Tibial artery (tissue), 4 donors: ENCODE measurements at regions not wholly inside any gene's neighbourhood (a gene's known extent, or its start where the extent isn't known, plus 50 kb on each side); places are given as distances from the start of the nearest gene placed in this dataset.
"Not testable (repeated sequence)": the region's sequence is repeated elsewhere in the genome, so short reads cannot be mapped to it uniquely, and the experiment has no call there.

ENCODE experiments used
- DNase-seq, 2 donors: peaks; one replicate each; pipeline ENCODE4 v3.0.0-alpha.2; 2019
- H3K27ac ChIP-seq, 2 donors: fragments of 200-600 bp; sonication (generic) in 1 of 2; 1 replicate in 1 of 2; 2 replicates in 1 of 2; pipeline ENCODE4 v1.5.1; 2018 to 2019; ENCODE audit warnings: mild to moderate bottlenecking in 1 of 2
- H3K27me3 ChIP-seq, 2 donors: fragments of 200-600 bp; sonication (generic) in 1 of 2; one replicate each; pipeline versions ENCODE4 v1.5.1 to v1.6.0; 2016 to 2019
- H3K36me3 ChIP-seq, 3 donors: fragments of 200-600 bp; sonication (generic) in 2 of 3; one replicate each; pipeline ENCODE4 v1.5.1; 2016 to 2019; ENCODE audit warnings: mild to moderate bottlenecking in 2 of 3
- H3K4me1 ChIP-seq, 4 donors: fragments of 200-600 bp; sonication (generic) in 2 of 4; 1 replicate in 3 of 4; 2 replicates in 1 of 4; pipeline ENCODE4 v1.5.1; 2016 to 2019
- H3K4me3 ChIP-seq, 2 donors: fragments of 200-600 bp; sonication (generic) in 1 of 2; 1 replicate in 1 of 2; 2 replicates in 1 of 2; pipeline ENCODE4 v1.5.1; 2018 to 2019; ENCODE audit warnings: mild to moderate bottlenecking in 2 of 2
- H3K9me3 ChIP-seq, 3 donors: fragments of 200-600 bp; sonication (generic) in 1 of 3; one replicate each; pipeline ENCODE4 v1.5.1; 2016 to 2019
- CTCF ChIP-seq, 2 experiments: fragments of 200-600 bp in 1 of 2; fragments of 450-650 bp in 1 of 2; IDR thresholded peaks; one replicate each; pipeline ENCODE4 v1.5.1; 2017 to 2019; ENCODE audit warnings: antibody characterized with exemption in 2 of 2, mild to moderate bottlenecking in 1 of 2, moderate library complexity in 1 of 2
- intact Hi-C: fragments of 100-400 bp; cut with DNase I; formaldehyde crosslinking; loops from one replicate; pipeline ENCODE4 v1.15.0; 2023; ENCODE audit warnings: low total_unique reads

- H3K36me3 ChIP-seq, result no peaks in the 10 kb centered on the region
- no peaks in the 10 kb centered on the region for H3K27me3 ChIP-seq
- intact Hi-C loops, result no loop called here
- no peaks in the 10 kb centered on the region for H3K9me3 ChIP-seq
- H3K4me3 ChIP-seq, result no peak overlapping the region
- no peak for DNase-seq
- no peak for TF ChIP-seq CTCF (IDR thresholded peaks at IDR 0.05)
- H3K4me1 ChIP-seq, result no peaks in the 10 kb centered on the region
- no peak overlapping the region for H3K27ac ChIP-seq
These were observed 88.9 kb downstream of the MOGAT1 start for GRCh38 chr2:222760301-222760897.

- H3K4me1 ChIP-seq, result no peaks in the 10 kb centered on the region
- H3K27ac ChIP-seq, result no peak overlapping the region
- no peaks in the 10 kb centered on the region for H3K27me3 ChIP-seq
- no peak for DNase-seq
- no peak overlapping the region for H3K4me3 ChIP-seq
- H3K36me3 ChIP-seq, result no peaks in the 10 kb centered on the region
- H3K9me3 ChIP-seq, result no peaks in the 10 kb centered on the region
- TF ChIP-seq CTCF (IDR thresholded peaks at IDR 0.05), result no peak
- intact Hi-C loops, result no loop called here
These were observed 90.4 kb downstream of the MOGAT1 start for GRCh38 chr2:222761888-222762287.

GRCh38 chr2:222762342-222762741, 90.9 kb downstream of the MOGAT1 start:
- H3K9me3 ChIP-seq, result no peaks in the 10 kb centered on the region
- no peak overlapping the region for H3K27ac ChIP-seq
- no peak for DNase-seq
- no peak overlapping the region for H3K4me3 ChIP-seq
- no peaks in the 10 kb centered on the region for H3K4me1 ChIP-seq
- no peak for TF ChIP-seq CTCF (IDR thresholded peaks at IDR 0.05)
- H3K36me3 ChIP-seq, result no peaks in the 10 kb centered on the region
- intact Hi-C loops, result no loop called here
- H3K27me3 ChIP-seq, result no peaks in the 10 kb centered on the region

GRCh38 chr2:222765883-222766282, 94.4 kb downstream of the MOGAT1 start:
- intact Hi-C loops, DNase-seq, H3K36me3 ChIP-seq, H3K27ac ChIP-seq, H3K4me3 ChIP-seq, H3K9me3 ChIP-seq, H3K27me3 ChIP-seq, H3K4me1 ChIP-seq: not testable (repeated sequence)

GRCh38 chr2:222768019-222768418, 92.8 kb upstream of the ACSL3 start:
- H3K4me3 ChIP-seq, DNase-seq, H3K9me3 ChIP-seq, H3K36me3 ChIP-seq, intact Hi-C loops, H3K27me3 ChIP-seq, H3K27ac ChIP-seq, H3K4me1 ChIP-seq: not testable (repeated sequence)

- TF ChIP-seq CTCF (IDR thresholded peaks at IDR 0.05), result no peak
- Histone ChIP-seq H3K9me3 (no peaks in the 10 kb centered on the region), H3K27ac (no peak overlapping the region), H3K27me3 (no peaks in the 10 kb centered on the region), H3K4me3 (no peak overlapping the region), H3K36me3 (no peaks in the 10 kb centered on the region), H3K4me1 (no peaks in the 10 kb centered on the region)
- DNase-seq, result no peak
- intact Hi-C loops, result no loop called here
These were observed 91.4 kb upstream of the ACSL3 start for GRCh38 chr2:222769446-222769845.

GRCh38 chr2:222769941-222770340, 90.9 kb upstream of the ACSL3 start:
- intact Hi-C loops, result no loop called here
- H3K4me3 ChIP-seq, result no peak overlapping the region
- H3K27ac ChIP-seq, result no peak overlapping the region
- no peak for DNase-seq
- H3K9me3 ChIP-seq, result no peaks in the 10 kb centered on the region
- no peaks in the 10 kb centered on the region for H3K27me3 ChIP-seq
- no peak for TF ChIP-seq CTCF (IDR thresholded peaks at IDR 0.05)
- no peaks in the 10 kb centered on the region for H3K4me1 ChIP-seq
- H3K36me3 ChIP-seq, result no peaks in the 10 kb centered on the region
